OCI-LY1 (cell line): ENCODE measurements at regions not wholly inside any gene's neighbourhood (a gene's known extent, or its start where the extent isn't known, plus 50 kb on each side); places are given as distances from the start of the nearest gene placed in this dataset.
"Not testable (repeated sequence)": the region's sequence is repeated elsewhere in the genome, so short reads cannot be mapped to it uniquely, and the experiment has no call there.

ENCODE experiments used
- CTCF ChIP-seq: fragments of 200-600 bp; sonication (generic), shearing (Covaris generic); IDR thresholded peaks from 2 replicates; pipeline ENCODE4 v1.5.1; 2017; ENCODE audit warnings: mild to moderate bottlenecking, antibody characterized with exemption, low read length, moderate library complexity, mixed read lengths
- EZH2 ChIP-seq: fragments of 200-600 bp; sonication (generic), shearing (Covaris generic); IDR thresholded peaks from 2 replicates; pipeline ENCODE4 v1.8.0; 2017; ENCODE audit warnings: borderline replicate concordance, mixed run types, mild to moderate bottlenecking, antibody characterized with exemption, low read length, moderate library complexity, mixed read lengths

- TF ChIP-seq CTCF, EZH2: not testable (repeated sequence)
Observed at GRCh38 chr2:111485895-111486294, 365.2 kb downstream of the BCL2L11 start.
